SK-N-SH treated with all-trans-retinoic acid at 6 μM for 48 hours (cell line): ENCODE measurements at regions not wholly inside any gene's neighbourhood (a gene's known extent, or its start where the extent isn't known, plus 50 kb on each side); places are given as distances from the start of the nearest gene placed in this dataset.

Experiments
- ATAC-seq: fragments of 200-7000 bp; cut with Tn5 transposase; 3 replicates; pipeline ENCODE4 v1.9.1; 2020; ENCODE audit warnings: mild to moderate bottlenecking, moderate library complexity
- ARNTL ChIP-seq: fragments of 450-650 bp; formaldehyde crosslinking; IDR thresholded peaks from 2 replicates; pipeline ENCODE4 v1.5.0; 2020; ENCODE audit warnings: low read depth, mild to moderate bottlenecking, moderate library complexity, borderline replicate concordance
- BACH2 ChIP-seq: fragments of 250-450 bp; sonication (Bioruptor Pico); IDR thresholded peaks from 2 replicates; pipeline ENCODE4 v1.9.0; 2021; ENCODE audit warnings: mild to moderate bottlenecking, borderline replicate concordance
- CREB5 ChIP-seq: fragments of 250-450 bp; sonication (Bioruptor Pico); IDR thresholded peaks from 2 replicates; pipeline ENCODE4 v1.5.1; 2020; ENCODE audit warnings: low read depth, mild to moderate bottlenecking, moderate library complexity
- CSDC2 ChIP-seq: fragments of 250-450 bp; sonication (Bioruptor Pico); IDR thresholded peaks from 2 replicates; pipeline ENCODE4 v1.5.0; 2020; ENCODE audit warnings: mild to moderate bottlenecking, moderate library complexity
- CSRNP3 ChIP-seq: fragments of 250-450 bp; sonication (Bioruptor Pico); IDR thresholded peaks from 2 replicates; pipeline ENCODE4 v1.5.1; 2021; ENCODE audit warnings: mild to moderate bottlenecking, moderate library complexity
- ESRRG ChIP-seq: fragments of 250-450 bp; sonication (Bioruptor Pico); IDR thresholded peaks from 2 replicates; pipeline ENCODE4 v1.6.1; 2021; ENCODE audit warnings: mild to moderate bottlenecking
- GLIS3 ChIP-seq: fragments of 250-450 bp; sonication (Bioruptor Pico); IDR thresholded peaks from 2 replicates; pipeline ENCODE4 v1.5.0; 2020; ENCODE audit warnings: mild to moderate bottlenecking, moderate library complexity
- ISL1 ChIP-seq: fragments of 250-450 bp; sonication (Bioruptor Pico); IDR thresholded peaks from 2 replicates; pipeline ENCODE4 v2.1.2; 2022; ENCODE audit warnings: mild to moderate bottlenecking, moderate library complexity
- OSR1 ChIP-seq: fragments of 250-450 bp; sonication (Bioruptor Pico); IDR thresholded peaks from 2 replicates; pipeline ENCODE4 v1.8.0; 2022; ENCODE audit warnings: moderate library complexity, mild to moderate bottlenecking, inconsistent platforms
- PATZ1 ChIP-seq: fragments of 250-450 bp; sonication (Bioruptor Pico); IDR thresholded peaks from 2 replicates; pipeline ENCODE4 v1.8.0; 2020; ENCODE audit warnings: mild to moderate bottlenecking, moderate library complexity, borderline replicate concordance
- POU6F1 ChIP-seq: fragments of 250-450 bp; sonication (Bioruptor Pico); IDR thresholded peaks from 2 replicates; pipeline ENCODE4 v1.8.0; 2021; ENCODE audit warnings: low read depth, mild to moderate bottlenecking, moderate library complexity, borderline replicate concordance
- PPARA ChIP-seq: fragments of 250-450 bp; sonication (Bioruptor Pico); IDR thresholded peaks from 2 replicates; pipeline ENCODE4 v1.5.0; 2020; ENCODE audit warnings: mild to moderate bottlenecking, borderline replicate concordance
- RARB ChIP-seq: fragments of 250-450 bp; sonication (Bioruptor Pico); IDR thresholded peaks from 2 replicates; pipeline ENCODE4 v1.8.0; 2021; ENCODE audit warnings: mild to moderate bottlenecking, moderate library complexity
- SNAI2 ChIP-seq: fragments of 250-450 bp; sonication (Bioruptor Pico); IDR thresholded peaks from 2 replicates; pipeline ENCODE4 v1.5.0; 2020; ENCODE audit warnings: mild to moderate bottlenecking, moderate library complexity
- TCF4 ChIP-seq: fragments of 250-450 bp; sonication (Bioruptor Pico); IDR thresholded peaks from 2 replicates; pipeline ENCODE4 v1.8.0; 2021; ENCODE audit warnings: mild to moderate bottlenecking, moderate library complexity, borderline replicate concordance
- TOX ChIP-seq: fragments of 250-450 bp; sonication (Bioruptor Pico); IDR thresholded peaks from 2 replicates; pipeline ENCODE4 v1.8.0; 2021; ENCODE audit warnings: mild to moderate bottlenecking, moderate library complexity, borderline replicate concordance
- TSHZ2 ChIP-seq: fragments of 250-450 bp; sonication (Bioruptor Pico); IDR thresholded peaks from 2 replicates; pipeline ENCODE4 v1.5.0; 2020; ENCODE audit warnings: mild to moderate bottlenecking, moderate library complexity
- ZC3H10 ChIP-seq: fragments of 250-450 bp; sonication (Bioruptor Pico); IDR thresholded peaks from 2 replicates; pipeline ENCODE4 v1.5.1; 2021; ENCODE audit warnings: mild to moderate bottlenecking, moderate library complexity
- ZFP3 ChIP-seq: fragments of 250-450 bp; sonication (Bioruptor Pico); IDR thresholded peaks from 2 replicates; pipeline ENCODE4 v1.5.0; 2020; ENCODE audit warnings: mild to moderate bottlenecking, moderate library complexity
- ZFP30 ChIP-seq: fragments of 450-650 bp; formaldehyde crosslinking; IDR thresholded peaks from 2 replicates; pipeline ENCODE4 v1.5.0; 2022; ENCODE audit warnings: mild to moderate bottlenecking, moderate library complexity
- ZNF565 ChIP-seq: fragments of 450-650 bp; formaldehyde crosslinking; conservative IDR thresholded peaks from 2 replicates; pipeline ENCODE4 v1.5.0; 2020; ENCODE audit warnings: low read depth, mild to moderate bottlenecking, moderate library complexity
- ZNF70 ChIP-seq: fragments of 450-650 bp; formaldehyde crosslinking; IDR thresholded peaks from 2 replicates; pipeline ENCODE4 v1.5.0; 2020; ENCODE audit warnings: mild to moderate bottlenecking, moderate library complexity
- ZNF8 ChIP-seq: fragments of 450-650 bp; formaldehyde crosslinking; IDR thresholded peaks from 2 replicates; pipeline ENCODE4 v1.5.0; 2020; ENCODE audit warnings: mild to moderate bottlenecking, moderate library complexity

GRCh38 chr2:142300517-142300916 is 169.7 kb upstream of the LRP1B start:
- no peak for TF ChIP-seq ZFP30 (CRISPR knock-in tag)
- no peak for TF ChIP-seq CSDC2 (CRISPR knock-in tag)
- TF ChIP-seq OSR1 (CRISPR knock-in tag): no peak
- no peak for TF ChIP-seq GLIS3
- no peak for TF ChIP-seq CREB5
- TF ChIP-seq ARNTL (CRISPR knock-in tag): no peak
- no peak for TF ChIP-seq TOX (CRISPR knock-in tag)
- TF ChIP-seq TSHZ2 (CRISPR knock-in tag): no peak
- TF ChIP-seq, all 23 proteins: peak for 0
- no peak for ATAC-seq

GRCh38 chr2:142299021-142299420 is 168.2 kb upstream of the LRP1B start:
- no peak for ATAC-seq
- TF ChIP-seq CSDC2 (CRISPR knock-in tag) (no peak), CREB5 (no peak), RARB (CRISPR knock-in tag) (no peak), ISL1 (CRISPR knock-in tag) (no peak), BACH2 (CRISPR knock-in tag) (no peak), ARNTL (CRISPR knock-in tag) (no peak), ZNF70 (CRISPR knock-in tag) (no peak), ZFP3 (CRISPR knock-in tag) (no peak), CSRNP3 (no peak), ZNF565 (CRISPR knock-in tag) (no peak)
- TF ChIP-seq, all 23 proteins: peak for 0

GRCh38 chr2:142294225-142294624 is 163.4 kb upstream of the LRP1B start:
- no peak for ATAC-seq
- no peak for TF ChIP-seq ARNTL (CRISPR knock-in tag)
- no peak for TF ChIP-seq TSHZ2 (CRISPR knock-in tag)
- TF ChIP-seq TCF4: no peak
- no peak for TF ChIP-seq ZNF70 (CRISPR knock-in tag)
- TF ChIP-seq CSRNP3: no peak
- TF ChIP-seq ESRRG (CRISPR knock-in tag): no peak
- no peak for TF ChIP-seq PATZ1 (CRISPR knock-in tag)
- TF ChIP-seq ZNF565 (CRISPR knock-in tag): no peak
- TF ChIP-seq ISL1 (CRISPR knock-in tag): no peak
- TF ChIP-seq PPARA (CRISPR knock-in tag): no peak
- TF ChIP-seq ZC3H10: no peak
- no peak for TF ChIP-seq SNAI2
- TF ChIP-seq GLIS3: no peak
- TF ChIP-seq ZNF8: no peak
- TF ChIP-seq POU6F1: no peak
- no peak for TF ChIP-seq TOX (CRISPR knock-in tag)
